ENCODE measurements at regions not wholly inside any gene's neighbourhood (a gene's known extent, or its start where the extent isn't known, plus 50 kb on each side); places are given as distances from the start of the nearest gene placed in this dataset.
"Not testable (repeated sequence)": the region's sequence is repeated elsewhere in the genome, so short reads cannot be mapped to it uniquely, and the experiment has no call there.

GRCh38 chrX:18102006-18102405 is 118.7 kb downstream of the BEND2 start:
- H3K36me3 Mint-ChIP-seq (ENCODE audit: low read depth): no peaks in the 10 kb centered on the region
- POLR2A ChIA-PET: no interaction called here
- H3K9me3 Mint-ChIP-seq (ENCODE audit: insufficient read depth): no peaks in the 10 kb centered on the region
- H3K4me1 Mint-ChIP-seq (ENCODE audit: low read depth): no peaks in the 10 kb centered on the region
- CTCF ChIA-PET: no interaction called here
- ATAC-seq: no peak
- peaks cover 2% of the 10 kb centered on the region for H3K27me3 Mint-ChIP-seq (ENCODE audit: low read depth)
- no peak overlapping the region for H3K4me3 Mint-ChIP-seq
- H3K27ac Mint-ChIP-seq: no peak overlapping the region
- no peak for DNase-seq

DNA sequence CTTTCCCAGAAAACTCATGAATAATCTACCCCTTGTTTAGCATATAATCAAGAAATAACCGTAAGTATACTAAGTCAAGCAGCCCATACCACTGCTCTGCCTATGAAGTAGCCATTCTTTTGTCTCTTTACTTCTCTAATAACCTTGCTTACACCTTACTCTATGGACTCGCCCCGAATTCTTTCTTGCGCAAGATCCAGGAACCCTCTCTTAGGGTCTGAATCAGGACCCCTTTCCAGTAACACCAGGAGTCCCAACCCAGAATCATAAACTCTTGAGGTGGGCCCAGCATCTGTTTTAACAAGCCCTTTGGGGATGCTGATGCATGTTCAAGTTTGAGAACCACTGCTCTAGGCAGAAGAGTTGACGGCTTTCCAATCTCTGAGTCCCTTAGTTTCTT is 119.6 kb downstream of the BEND2 start:
- ATAC-seq (no peak), DNase-seq (no peak)
- CTCF ChIA-PET: no interaction called here
- H3K36me3 Mint-ChIP-seq (ENCODE audit: low read depth): no peaks in the 10 kb centered on the region
- no peak overlapping the region for H3K27ac Mint-ChIP-seq
- POLR2A ChIA-PET: no interaction called here
- H3K4me3 Mint-ChIP-seq: no peak overlapping the region
- H3K4me1 Mint-ChIP-seq (ENCODE audit: low read depth): no peaks in the 10 kb centered on the region
- H3K27me3 Mint-ChIP-seq (ENCODE audit: low read depth): peaks cover 2% of the 10 kb centered on the region
- H3K9me3 Mint-ChIP-seq (ENCODE audit: insufficient read depth): no peaks in the 10 kb centered on the region

DNA sequence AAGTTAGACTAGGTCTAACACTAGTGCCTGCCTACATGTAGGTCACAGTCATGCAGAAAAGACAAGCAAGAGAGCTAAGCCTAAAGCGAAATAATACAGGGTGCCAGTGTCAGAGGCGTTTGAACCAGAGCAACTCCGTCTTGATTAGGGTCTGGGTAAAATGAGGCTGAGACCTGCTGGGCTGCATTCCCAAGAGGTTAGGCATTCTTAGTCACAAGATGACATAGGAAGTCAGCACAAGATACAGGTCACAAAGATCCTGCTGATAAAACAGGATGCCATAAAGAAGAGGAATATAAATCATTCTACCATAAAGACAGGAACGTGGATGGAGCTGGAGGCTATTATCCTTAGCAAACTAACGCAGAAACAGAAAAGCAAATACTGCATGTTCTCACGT is 120.9 kb downstream of the BEND2 start:
- ATAC-seq: no peak
- CTCF ChIA-PET: no interaction called here
- H3K27ac Mint-ChIP-seq: no peak overlapping the region
- no peaks in the 10 kb centered on the region for H3K4me1 Mint-ChIP-seq (ENCODE audit: low read depth)
- POLR2A ChIA-PET: no interaction called here
- no peaks in the 10 kb centered on the region for H3K9me3 Mint-ChIP-seq (ENCODE audit: insufficient read depth)
- peaks cover 2% of the 10 kb centered on the region for H3K27me3 Mint-ChIP-seq (ENCODE audit: low read depth)
- no peaks in the 10 kb centered on the region for H3K36me3 Mint-ChIP-seq (ENCODE audit: low read depth)
- no peak overlapping the region for H3K4me3 Mint-ChIP-seq
- DNase-seq: no peak

- Mint-ChIP-seq H3K27me3 (ENCODE audit: low read depth) (peaks cover 2% of the 10 kb centered on the region), H3K4me3 (no peak overlapping the region), H3K27ac (no peak overlapping the region), H3K9me3 (ENCODE audit: insufficient read depth) (no peaks in the 10 kb centered on the region), H3K4me1 (ENCODE audit: low read depth) (no peaks in the 10 kb centered on the region), H3K36me3 (ENCODE audit: low read depth) (no peaks in the 10 kb centered on the region)
- CTCF ChIA-PET: no interaction called here
- ATAC-seq (no peak), DNase-seq (no peak)
- POLR2A ChIA-PET: no interaction called here
Measured at GRCh38 chrX:18098763-18099162, 121.9 kb downstream of the BEND2 start.

- ChIA-PET POLR2A (no interaction called here), CTCF (no interaction called here)
- Mint-ChIP-seq H3K27me3 (ENCODE audit: low read depth) (no peaks in the 10 kb centered on the region), H3K9me3 (ENCODE audit: insufficient read depth) (no peaks in the 10 kb centered on the region), H3K4me3 (no peak overlapping the region), H3K36me3 (ENCODE audit: low read depth) (no peaks in the 10 kb centered on the region), H3K4me1 (ENCODE audit: low read depth) (no peaks in the 10 kb centered on the region), H3K27ac (no peak overlapping the region)
- ATAC-seq: no peak
- DNase-seq: no peak
Measured at GRCh38 chrX:18076434-18076833, 144.3 kb downstream of the BEND2 start.

GRCh38 chrX:18075603-18076002 is 145.1 kb downstream of the BEND2 start:
- Mint-ChIP-seq H3K27me3 (ENCODE audit: low read depth) (no peaks in the 10 kb centered on the region), H3K9me3 (ENCODE audit: insufficient read depth) (no peaks in the 10 kb centered on the region), H3K4me1 (ENCODE audit: low read depth) (no peaks in the 10 kb centered on the region), H3K4me3 (no peak overlapping the region), H3K36me3 (ENCODE audit: low read depth) (no peaks in the 10 kb centered on the region), H3K27ac (no peak overlapping the region)
- ATAC-seq (no peak), DNase-seq (no peak)
- ChIA-PET POLR2A (no interaction called here), CTCF (no interaction called here)

- H3K27ac Mint-ChIP-seq; CTCF ChIA-PET; H3K36me3 Mint-ChIP-seq (ENCODE audit: low read depth); H3K4me1 Mint-ChIP-seq (ENCODE audit: low read depth); ATAC-seq; H3K27me3 Mint-ChIP-seq (ENCODE audit: low read depth); H3K9me3 Mint-ChIP-seq (ENCODE audit: insufficient read depth); POLR2A ChIA-PET; H3K4me3 Mint-ChIP-seq; DNase-seq: not testable (repeated sequence)
Measured at GRCh38 chrX:18068045-18068444, 152.6 kb downstream of the BEND2 start.

- Mint-ChIP-seq H3K27me3 (ENCODE audit: low read depth) (peaks cover 9% of the 10 kb centered on the region), H3K36me3 (ENCODE audit: low read depth) (no peaks in the 10 kb centered on the region), H3K9me3 (ENCODE audit: insufficient read depth) (no peaks in the 10 kb centered on the region), H3K27ac (no peak overlapping the region), H3K4me1 (ENCODE audit: low read depth) (no peaks in the 10 kb centered on the region), H3K4me3 (no peak overlapping the region)
- ChIA-PET CTCF (no interaction called here), POLR2A (no interaction called here)
- no peak for ATAC-seq
- no peak for DNase-seq
Measured at GRCh38 chrX:18065956-18066355, 154.7 kb downstream of the BEND2 start.

DNA sequence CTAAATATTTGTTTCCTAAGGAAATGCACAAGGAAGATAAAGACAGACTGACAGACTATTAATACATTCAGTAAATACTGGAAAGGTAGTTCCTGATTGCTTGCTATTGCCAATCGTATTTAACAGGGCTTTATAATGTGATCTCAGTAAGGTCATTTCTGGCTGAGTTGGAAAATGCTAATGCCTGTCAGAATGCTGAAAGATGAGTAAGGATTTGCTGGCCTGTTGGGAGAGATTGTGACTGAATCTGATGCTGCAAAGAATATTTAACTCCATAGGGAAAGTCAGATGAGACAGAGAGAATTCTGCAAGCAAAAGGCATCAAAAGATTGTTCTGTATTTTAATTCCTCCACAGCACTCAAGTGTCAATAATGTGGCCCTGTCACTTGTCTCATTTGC is 169.0 kb downstream of the BEND2 start:
- Mint-ChIP-seq H3K27me3 (ENCODE audit: low read depth) (peaks cover 2% of the 10 kb centered on the region), H3K27ac (no peak overlapping the region), H3K4me3 (no peak overlapping the region), H3K36me3 (ENCODE audit: low read depth) (no peaks in the 10 kb centered on the region), H3K9me3 (ENCODE audit: insufficient read depth) (no peaks in the 10 kb centered on the region), H3K4me1 (ENCODE audit: low read depth) (no peaks in the 10 kb centered on the region)
- CTCF ChIA-PET: no interaction called here
- DNase-seq (no peak), ATAC-seq (no peak)
- POLR2A ChIA-PET: no interaction called here

GRCh38 chrX:18047491-18047890 is 173.2 kb downstream of the BEND2 start:
- CTCF ChIA-PET: no interaction called here
- Mint-ChIP-seq H3K9me3 (ENCODE audit: insufficient read depth) (no peaks in the 10 kb centered on the region), H3K36me3 (ENCODE audit: low read depth) (no peaks in the 10 kb centered on the region), H3K27me3 (ENCODE audit: low read depth) (peaks cover 2% of the 10 kb centered on the region), H3K4me1 (ENCODE audit: low read depth) (no peaks in the 10 kb centered on the region), H3K27ac (no peak overlapping the region), H3K4me3 (no peak overlapping the region)
- POLR2A ChIA-PET: no interaction called here
- DNase-seq (no peak), ATAC-seq (no peak)

DNA sequence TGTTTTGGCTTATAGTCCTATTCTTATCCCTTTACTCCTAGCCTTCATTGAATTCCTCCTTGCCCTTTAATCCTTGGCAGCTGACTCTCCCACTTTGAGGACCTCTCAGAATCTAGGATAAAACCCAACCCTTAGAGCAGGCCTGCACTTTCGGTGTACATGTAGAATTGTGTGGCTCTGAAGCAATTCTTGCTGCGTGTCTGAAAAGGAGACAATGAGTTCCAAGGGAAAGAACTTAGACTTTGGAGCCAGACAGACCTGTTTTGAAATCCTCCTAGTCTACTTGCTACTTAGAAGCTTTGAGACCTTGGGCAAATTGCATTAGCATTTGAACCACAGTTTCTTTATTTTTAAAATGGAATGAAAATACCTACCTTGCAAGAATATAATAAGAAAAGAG is 175.2 kb downstream of the BEND2 start:
- no peaks in the 10 kb centered on the region for H3K4me1 Mint-ChIP-seq (ENCODE audit: low read depth)
- no peaks in the 10 kb centered on the region for H3K9me3 Mint-ChIP-seq (ENCODE audit: insufficient read depth)

DNA sequence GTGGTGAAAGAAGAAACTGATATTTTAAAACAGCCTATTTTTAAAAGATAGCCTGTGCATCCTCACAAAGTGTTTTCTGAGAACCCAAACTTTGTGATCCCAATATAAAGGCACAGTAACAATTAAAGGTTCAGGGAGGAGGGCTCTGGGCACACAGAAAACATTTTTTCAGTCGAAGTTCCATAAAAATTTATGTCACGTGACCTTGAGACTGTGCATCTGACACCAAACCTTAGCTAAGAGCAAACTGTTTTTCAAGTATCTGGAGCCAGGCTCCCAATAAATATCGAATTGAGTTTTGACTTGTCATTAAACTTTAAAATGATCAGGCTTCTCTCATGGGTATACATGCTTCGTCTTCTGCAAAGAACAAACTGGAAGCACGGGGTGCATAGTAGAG is 177.9 kb downstream of the BEND2 start:
- H3K9me3 Mint-ChIP-seq (ENCODE audit: insufficient read depth): no peaks in the 10 kb centered on the region
- DNase-seq (no peak), ATAC-seq (no peak)
- no peaks in the 10 kb centered on the region for H3K36me3 Mint-ChIP-seq (ENCODE audit: low read depth)
- H3K27ac Mint-ChIP-seq: no peak overlapping the region
- CTCF ChIA-PET: no interaction called here
- POLR2A ChIA-PET: no interaction called here
- H3K4me3 Mint-ChIP-seq: no peak overlapping the region
- H3K27me3 Mint-ChIP-seq (ENCODE audit: low read depth): no peaks in the 10 kb centered on the region
- no peaks in the 10 kb centered on the region for H3K4me1 Mint-ChIP-seq (ENCODE audit: low read depth)

More for the DNA sequence above, 175.2 kb downstream of the BEND2 start:
- ATAC-seq (no peak), DNase-seq (no peak)
- Mint-ChIP-seq H3K27ac (no peak overlapping the region), H3K4me3 (no peak overlapping the region), H3K27me3 (ENCODE audit: low read depth) (peaks cover under 1% of the 10 kb centered on the region), H3K36me3 (ENCODE audit: low read depth) (no peaks in the 10 kb centered on the region)
- POLR2A ChIA-PET: no interaction called here
- CTCF ChIA-PET: no interaction called here

- ChIA-PET CTCF (no interaction called here), POLR2A (no interaction called here)
- Mint-ChIP-seq H3K27ac (no peak overlapping the region), H3K36me3 (ENCODE audit: low read depth) (no peaks in the 10 kb centered on the region), H3K27me3 (ENCODE audit: low read depth) (no peaks in the 10 kb centered on the region), H3K9me3 (ENCODE audit: insufficient read depth) (no peaks in the 10 kb centered on the region), H3K4me1 (ENCODE audit: low read depth) (no peaks in the 10 kb centered on the region), H3K4me3 (no peak overlapping the region)
- ATAC-seq: no peak
- DNase-seq: no peak
Measured at GRCh38 chrX:18041656-18042055, 179.0 kb downstream of the BEND2 start.

DNA sequence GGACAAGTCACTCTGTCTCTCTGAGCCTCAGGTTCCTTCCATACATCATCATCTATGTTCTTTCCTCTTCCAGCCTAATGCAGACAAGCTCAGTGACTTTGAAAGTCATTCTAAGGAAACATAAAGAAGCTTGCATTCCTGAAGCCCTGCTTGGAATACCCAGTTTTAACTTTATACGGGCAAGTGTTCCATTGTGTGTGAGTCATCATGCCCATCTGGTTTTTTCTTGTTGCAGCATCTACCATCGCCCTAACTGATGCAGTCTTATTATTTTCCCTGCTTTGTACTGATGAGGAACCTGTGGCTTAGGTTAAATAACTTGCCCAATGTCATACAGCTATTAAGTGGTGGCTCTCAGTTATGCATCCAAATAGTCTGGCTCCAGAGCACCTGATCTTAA is 177.9 kb upstream of the RAI2 start:
- H3K27me3 Mint-ChIP-seq (ENCODE audit: low read depth): peaks cover 3% of the 10 kb centered on the region
- no peaks in the 10 kb centered on the region for H3K9me3 Mint-ChIP-seq (ENCODE audit: insufficient read depth)
- ChIA-PET POLR2A (no interaction called here), CTCF (no interaction called here)
- H3K4me3 Mint-ChIP-seq: no peak overlapping the region
- no peaks in the 10 kb centered on the region for H3K36me3 Mint-ChIP-seq (ENCODE audit: low read depth)
- DNase-seq: no peak
- H3K27ac Mint-ChIP-seq: no peak overlapping the region
- H3K4me1 Mint-ChIP-seq (ENCODE audit: low read depth): no peaks in the 10 kb centered on the region
- no peak for ATAC-seq
